ENCODE measurements at regions not wholly inside any gene's neighbourhood (a gene's known extent, or its start where the extent isn't known, plus 50 kb on each side); places are given as distances from the start of the nearest gene placed in this dataset.

GRCh38 chr5:54717459-54717858 lies 199.9 kb downstream of the SNX18 start:
- H3K27me3 ChIP-seq: no peaks in the 10 kb centered on the region
- H3K36me3 ChIP-seq: no peaks in the 10 kb centered on the region
- intact Hi-C loops (cut with DNase I): no loop called here
- 76% methylated on average over 2 of the region's 2 CpGs for WGBS, 2 donors
- DNase-seq: no peak
- no peak overlapping the region for H3K27ac ChIP-seq
- H3K4me1 ChIP-seq: peaks cover 0 to 10% (median 4%) of the 10 kb centered on the region in 4 donors
- H3K9me3 ChIP-seq: no peaks in the 10 kb centered on the region
- TF ChIP-seq POLR2A (IDR thresholded peaks at IDR 0.05): no peak
- TF ChIP-seq POLR2AphosphoS5 (IDR thresholded peaks at IDR 0.05): no peak
- TF ChIP-seq EP300 (IDR thresholded peaks at IDR 0.05): no peak
- no peak for TF ChIP-seq CTCF (IDR thresholded peaks at IDR 0.05)
- H3K4me3 ChIP-seq: no peak overlapping the region

GRCh38 chr5:54713923-54714581 lies 196.5 kb downstream of the SNX18 start:
- no peaks in the 10 kb centered on the region for H3K36me3 ChIP-seq
- peaks cover 0 to under 1% (median 0%) of the 10 kb centered on the region in 4 donors for H3K4me1 ChIP-seq
- DNase-seq: no peak
- H3K4me3 ChIP-seq: no peak overlapping the region
- no peak overlapping the region for H3K27ac ChIP-seq
- WGBS, 2 donors: 51 to 70% methylated on average over 4 of the region's 4 CpGs
- intact Hi-C loops (cut with DNase I): no loop called here
- peaks cover 0 to 2% (median 0%) of the 10 kb centered on the region in 4 donors for H3K9me3 ChIP-seq
- no peaks in the 10 kb centered on the region for H3K27me3 ChIP-seq
- TF ChIP-seq POLR2AphosphoS5 (IDR thresholded peaks at IDR 0.05) (no peak), CTCF (IDR thresholded peaks at IDR 0.05) (no peak), EP300 (IDR thresholded peaks at IDR 0.05) (no peak), POLR2A (IDR thresholded peaks at IDR 0.05) (no peak)

- Histone ChIP-seq H3K27ac (no peak overlapping the region), H3K9me3 (peaks cover 0 to 2% (median 0%) of the 10 kb centered on the region in 4 donors), H3K4me3 (no peak overlapping the region), H3K27me3 (no peaks in the 10 kb centered on the region), H3K4me1 (no peaks in the 10 kb centered on the region), H3K36me3 (no peaks in the 10 kb centered on the region)
- TF ChIP-seq POLR2A (IDR thresholded peaks at IDR 0.05) (no peak), CTCF (IDR thresholded peaks at IDR 0.05) (no peak), POLR2AphosphoS5 (IDR thresholded peaks at IDR 0.05) (no peak), EP300 (IDR thresholded peaks at IDR 0.05) (no peak)
- WGBS, 2 donors: 71 to 83% methylated on average over 2 of the region's 2 CpGs
- DNase-seq: no peak
- intact Hi-C loops (cut with DNase I): no loop called here
These were observed 191.5 kb downstream of the SNX18 start for GRCh38 chr5:54709096-54709495.

GRCh38 chr5:54707841-54708240 lies 190.3 kb downstream of the SNX18 start:
- H3K4me3 ChIP-seq: no peak overlapping the region
- H3K27ac ChIP-seq: no peak overlapping the region
- intact Hi-C loops (cut with DNase I): no loop called here
- no peaks in the 10 kb centered on the region for H3K36me3 ChIP-seq
- no peaks in the 10 kb centered on the region for H3K27me3 ChIP-seq
- no peak for DNase-seq
- TF ChIP-seq CTCF (IDR thresholded peaks at IDR 0.05): no peak
- no peak for TF ChIP-seq EP300 (IDR thresholded peaks at IDR 0.05)
- no peak for TF ChIP-seq POLR2A (IDR thresholded peaks at IDR 0.05)
- TF ChIP-seq POLR2AphosphoS5 (IDR thresholded peaks at IDR 0.05): no peak
- peaks cover 0 to 12% (median 10%) of the 10 kb centered on the region in 4 donors for H3K4me1 ChIP-seq
- WGBS, 2 donors: 55 to 76% methylated on average over 2 of the region's 2 CpGs
- H3K9me3 ChIP-seq: peaks cover 0 to 2% (median 0%) of the 10 kb centered on the region in 4 donors
